ENCODE measurements at regions not wholly inside any gene's neighbourhood (a gene's known extent, or its start where the extent isn't known, plus 50 kb on each side); places are given as distances from the start of the nearest gene placed in this dataset.
"Not testable (repeated sequence)": the region's sequence is repeated elsewhere in the genome, so short reads cannot be mapped to it uniquely, and the experiment has no call there.

- DNase-seq (ENCODE audit: low read depth in 2 of 2) = no peak
These were observed 707.2 kb downstream of the AACS start for GRCh38 chr12:125772403-125772802.

GRCh38 chr12:125773033-125773640 lies 707.9 kb downstream of the AACS start:
- DNase-seq (ENCODE audit: low read depth in 2 of 2) = peak; percentile 10 to 12

- DNase-seq (ENCODE audit: low read depth in 2 of 2) = no peak
These were observed 710.3 kb downstream of the AACS start for GRCh38 chr12:125775507-125775906.

GRCh38 chr12:125776212-125776611 lies 711.0 kb downstream of the AACS start:
- no peak for DNase-seq (ENCODE audit: low read depth in 2 of 2)

- DNase-seq (ENCODE audit: low read depth in 2 of 2) = no peak
These were observed 720.9 kb downstream of the AACS start for GRCh38 chr12:125786143-125786542.

- no peak for DNase-seq (ENCODE audit: low read depth in 2 of 2)
These were observed 729.2 kb downstream of the AACS start for GRCh38 chr12:125794401-125794800.

GRCh38 chr12:125797421-125798175 lies 732.4 kb downstream of the AACS start:
- no peak for DNase-seq (ENCODE audit: low read depth in 2 of 2)

GRCh38 chr12:125804660-125805059 lies 739.4 kb downstream of the AACS start:
- DNase-seq (ENCODE audit: low read depth in 2 of 2) = no peak

GRCh38 chr12:125824276-125824675 lies 759.0 kb downstream of the AACS start:
- no peak for DNase-seq (ENCODE audit: low read depth in 2 of 2)

- DNase-seq (ENCODE audit: low read depth in 2 of 2) = no peak
These were observed 770.6 kb downstream of the AACS start for GRCh38 chr12:125835852-125836251.

- no peak for DNase-seq (ENCODE audit: low read depth in 2 of 2)
These were observed 771.4 kb downstream of the AACS start for GRCh38 chr12:125836647-125837046.

- DNase-seq (ENCODE audit: low read depth in 2 of 2) = no peak
These were observed 776.1 kb downstream of the AACS start for GRCh38 chr12:125841332-125841731.

- no peak for DNase-seq (ENCODE audit: low read depth in 2 of 2)
These were observed 786.9 kb downstream of the AACS start for GRCh38 chr12:125852116-125852515.

- no peak for DNase-seq (ENCODE audit: low read depth in 2 of 2)
These were observed 787.4 kb downstream of the AACS start for GRCh38 chr12:125852679-125853078.

- DNase-seq (ENCODE audit: low read depth in 2 of 2) = no peak
These were observed 788.4 kb downstream of the AACS start for GRCh38 chr12:125853670-125854069.

- DNase-seq (ENCODE audit: low read depth in 2 of 2) = no peak
These were observed 791.1 kb downstream of the AACS start for GRCh38 chr12:125856366-125856765.

- DNase-seq (ENCODE audit: low read depth in 2 of 2) = no peak
These were observed 791.7 kb downstream of the AACS start for GRCh38 chr12:125856896-125857295.

- DNase-seq (ENCODE audit: low read depth in 2 of 2) = no peak
These were observed 795.5 kb downstream of the AACS start for GRCh38 chr12:125860672-125861288.

- no peak for DNase-seq (ENCODE audit: low read depth in 2 of 2)
These were observed 796.4 kb downstream of the AACS start for GRCh38 chr12:125861299-125862281.

GRCh38 chr12:125865236-125865635 lies 800.0 kb downstream of the AACS start:
- DNase-seq (ENCODE audit: low read depth in 2 of 2) = not testable (repeated sequence)

- no peak for DNase-seq (ENCODE audit: low read depth in 2 of 2)
These were observed 806.8 kb downstream of the AACS start for GRCh38 chr12:125871811-125872594.

Measured in stimulated activated CD8-positive, alpha-beta memory T cell treated with anti-CD3 and anti-CD28 coated beads, Interleukin-2, amount 100 ng/mL, for 48 hours (primary cell).